ENCODE measurements at regions not wholly inside any gene's neighbourhood (a gene's known extent, or its start where the extent isn't known, plus 50 kb on each side); places are given as distances from the start of the nearest gene placed in this dataset.
"Not testable (repeated sequence)": the region's sequence is repeated elsewhere in the genome, so short reads cannot be mapped to it uniquely, and the experiment has no call there.

GRCh38 chr2:234374150-234374508 lies 122.8 kb downstream of the ARL4C start:
- no peak for DNase-seq (ENCODE audit: low read depth)

- no peak for DNase-seq (ENCODE audit: low read depth)
Measured at GRCh38 chr2:234373481-234374149, 123.3 kb downstream of the ARL4C start.

DNA sequence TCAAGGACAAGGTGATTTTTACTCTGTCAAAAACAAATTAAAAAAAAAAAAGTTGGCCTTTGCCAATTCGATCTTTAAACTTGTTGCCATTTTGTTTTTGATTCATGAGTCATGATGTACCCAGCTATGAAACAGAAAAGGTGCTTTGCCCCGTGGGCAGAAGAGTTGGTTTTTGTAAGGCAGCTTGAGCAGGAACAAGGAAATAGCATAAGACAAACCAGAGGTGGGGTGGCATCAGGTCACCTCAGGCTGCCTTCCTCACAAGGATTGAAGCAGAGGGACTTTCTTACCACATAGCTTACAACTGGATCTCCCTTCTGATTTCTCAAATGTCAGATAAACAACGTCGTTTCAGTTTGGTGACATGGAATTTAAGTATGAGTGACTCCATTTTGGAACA lies 123.8 kb downstream of the ARL4C start:
- DNase-seq (ENCODE audit: low read depth): no peak

GRCh38 chr2:234372506-234372905 lies 124.4 kb downstream of the ARL4C start:
- DNase-seq (ENCODE audit: low read depth): no peak

DNA sequence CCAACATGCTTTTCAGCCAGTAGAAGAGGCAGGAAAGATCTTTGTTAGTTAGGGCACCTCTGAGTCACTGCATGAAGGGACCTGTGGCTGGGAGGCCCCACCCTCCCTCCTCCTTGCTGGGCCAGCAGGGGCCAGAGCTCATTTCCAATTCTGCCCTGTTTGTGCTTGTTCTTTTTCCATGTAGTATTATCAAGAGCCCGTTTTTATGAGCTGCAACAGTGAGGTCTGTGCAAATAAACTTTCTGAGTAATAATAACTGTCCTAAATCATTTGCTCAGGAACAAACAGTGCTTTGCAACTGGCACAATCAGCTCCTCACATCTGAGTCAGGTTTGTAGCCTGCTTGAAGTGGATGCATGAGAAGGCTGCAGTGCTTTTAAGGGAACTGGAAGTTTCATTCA lies 128.0 kb downstream of the ARL4C start:
- DNase-seq (ENCODE audit: low read depth): no peak

DNA sequence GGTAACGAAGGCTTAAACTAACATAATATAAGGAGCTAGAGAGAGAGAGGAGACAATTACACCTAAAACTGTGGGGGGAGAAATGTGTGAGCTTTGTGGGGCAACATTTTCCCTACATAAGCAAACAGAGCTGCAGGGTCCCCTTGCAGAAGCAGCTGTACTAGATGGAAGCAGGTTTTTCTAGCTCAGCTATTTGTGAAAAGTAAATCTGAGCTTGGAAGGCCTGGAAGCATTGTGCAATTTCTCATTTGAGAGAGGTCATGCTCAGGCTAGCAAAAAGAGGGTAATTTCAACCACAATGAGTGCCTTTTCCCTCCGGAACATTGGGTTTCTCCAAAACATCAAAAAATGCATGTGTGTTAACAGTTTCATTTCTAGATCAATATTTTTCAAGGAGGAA lies 130.0 kb downstream of the ARL4C start:
- DNase-seq (ENCODE audit: low read depth): no peak

DNA sequence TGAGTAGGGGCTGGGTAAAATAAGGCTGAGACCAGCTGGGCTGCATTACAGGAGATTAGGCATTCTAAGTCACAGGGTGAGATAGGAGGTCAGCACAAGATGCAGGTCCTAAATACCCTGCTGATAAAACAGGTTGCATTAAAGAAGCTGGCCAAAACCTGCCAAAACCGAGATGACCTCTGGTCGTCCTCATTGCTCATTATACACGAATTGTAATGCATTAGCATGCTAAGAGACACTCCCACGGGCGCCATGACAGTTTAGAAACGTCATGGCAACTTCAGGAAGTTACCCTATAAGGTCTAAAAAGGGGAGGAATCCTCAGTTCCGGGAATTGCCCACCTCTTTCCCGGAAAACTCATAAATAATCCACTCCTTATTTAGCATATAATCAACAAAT lies 132.2 kb downstream of the ARL4C start:
- DNase-seq (ENCODE audit: low read depth): no peak

DNA sequence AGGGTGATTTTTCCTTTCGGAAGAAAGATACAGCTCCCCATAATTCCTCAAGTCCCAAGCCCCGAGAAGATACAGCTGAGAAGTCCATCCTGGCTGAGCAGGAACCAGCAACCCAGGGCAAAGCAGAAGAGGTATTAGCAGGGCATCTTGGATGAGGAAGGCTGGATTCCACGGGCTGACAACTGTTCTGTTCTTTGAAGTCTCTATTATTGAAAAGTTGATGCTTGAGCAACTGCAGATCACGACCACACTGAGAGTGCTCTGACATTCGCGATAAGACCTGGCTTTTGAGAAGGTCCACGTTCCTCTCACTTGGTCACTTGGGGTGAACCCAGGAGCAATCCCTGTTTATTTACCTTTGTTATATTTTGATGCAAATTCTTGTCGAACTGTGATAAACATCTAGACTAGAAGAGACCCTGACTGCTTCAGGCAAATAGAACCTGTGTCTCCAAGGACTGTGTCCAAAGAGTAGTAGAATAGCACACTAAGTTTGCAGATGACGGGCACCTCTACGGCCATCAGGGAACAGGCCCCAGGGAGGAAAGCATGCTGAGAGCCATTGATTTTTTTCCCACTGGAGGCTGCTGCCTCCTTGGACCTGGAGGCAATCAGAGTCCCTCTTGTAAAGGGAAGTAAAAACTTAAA lies 133.1 kb downstream of the ARL4C start:
- DNase-seq (ENCODE audit: low read depth): no peak

- no peak for DNase-seq (ENCODE audit: low read depth)
Measured at GRCh38 chr2:234363011-234363487, 133.8 kb downstream of the ARL4C start.

DNA sequence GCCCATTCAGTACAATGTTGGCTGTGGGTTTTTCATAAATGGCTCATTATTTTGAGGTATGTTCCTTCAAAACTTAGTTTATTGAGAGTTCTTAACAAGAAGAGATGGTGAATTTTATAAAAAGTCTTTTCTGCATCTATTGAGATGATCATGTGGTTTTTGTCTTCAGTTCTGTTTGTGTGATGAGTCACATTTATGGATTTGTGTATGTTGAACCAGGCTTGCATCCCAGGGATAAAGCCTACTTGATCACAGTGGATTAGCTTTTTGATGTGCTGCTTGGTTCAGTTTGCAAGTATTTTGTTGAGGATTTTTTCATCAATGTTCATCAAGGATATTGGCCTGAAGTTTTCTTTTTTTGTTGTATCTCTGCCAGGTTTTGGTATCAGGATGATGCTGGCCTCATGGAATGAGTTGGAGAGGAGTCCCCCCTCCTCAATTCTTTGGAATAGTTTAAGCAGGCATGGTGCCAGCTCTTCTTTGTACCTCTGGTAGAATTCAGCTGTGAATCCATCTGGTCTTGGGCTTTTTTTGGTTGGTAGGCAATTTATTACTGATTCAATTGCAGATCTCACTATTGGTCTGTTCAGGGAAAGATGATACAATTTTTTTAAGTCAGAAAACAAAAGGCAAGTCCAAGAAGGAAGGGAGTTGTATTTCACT lies 136.4 kb downstream of the ARL4C start:
- not testable (repeated sequence) for DNase-seq (ENCODE audit: low read depth)

DNA sequence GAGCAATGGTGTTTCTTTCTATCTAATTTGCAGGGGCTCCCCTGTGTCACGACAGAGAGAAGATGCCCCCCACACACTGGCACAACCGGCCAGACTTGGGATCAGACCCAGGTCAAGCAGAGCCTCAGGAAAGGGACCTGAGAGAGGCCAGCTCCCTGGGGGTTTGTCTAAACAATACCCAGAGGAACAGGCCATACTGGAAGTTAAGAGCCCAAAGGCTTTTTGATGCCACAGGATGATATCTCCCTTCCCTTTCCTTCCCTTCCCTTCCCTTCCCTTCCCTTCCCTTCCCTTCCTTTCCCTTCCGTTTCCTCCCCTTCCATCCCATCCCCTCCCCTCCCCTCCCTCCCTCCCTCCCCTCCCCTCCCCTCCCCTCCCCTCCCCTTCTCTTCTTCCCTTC lies 139.2 kb downstream of the ARL4C start:
- no peak for DNase-seq (ENCODE audit: low read depth)

DNA sequence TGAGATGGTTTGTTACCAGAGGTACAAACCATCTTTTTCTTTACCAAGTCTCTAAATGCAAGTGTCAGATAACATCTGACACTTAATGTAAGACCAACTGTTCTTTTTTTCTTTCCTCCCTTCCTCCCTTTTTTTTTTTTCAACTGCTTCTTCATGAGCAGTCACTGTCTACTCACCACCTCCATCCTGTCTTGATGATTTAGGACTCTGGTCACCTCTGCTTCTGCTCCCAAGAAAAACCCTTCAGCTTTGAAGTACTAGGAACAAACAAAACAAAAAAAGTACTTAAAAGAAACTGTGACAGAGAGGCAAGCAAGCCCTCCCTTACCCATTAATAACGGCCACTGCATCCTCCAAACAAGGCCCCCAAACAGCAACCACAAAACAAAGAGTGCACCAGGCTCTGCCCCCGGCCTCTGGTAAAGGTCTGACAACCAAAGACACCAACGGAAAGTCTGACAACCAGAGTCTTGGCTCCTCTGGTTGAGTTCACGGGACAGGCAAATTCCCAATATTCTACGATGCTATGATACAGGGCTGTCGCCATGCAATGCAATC lies 141.0 kb downstream of the ARL4C start:
- no peak for DNase-seq (ENCODE audit: low read depth)

DNA sequence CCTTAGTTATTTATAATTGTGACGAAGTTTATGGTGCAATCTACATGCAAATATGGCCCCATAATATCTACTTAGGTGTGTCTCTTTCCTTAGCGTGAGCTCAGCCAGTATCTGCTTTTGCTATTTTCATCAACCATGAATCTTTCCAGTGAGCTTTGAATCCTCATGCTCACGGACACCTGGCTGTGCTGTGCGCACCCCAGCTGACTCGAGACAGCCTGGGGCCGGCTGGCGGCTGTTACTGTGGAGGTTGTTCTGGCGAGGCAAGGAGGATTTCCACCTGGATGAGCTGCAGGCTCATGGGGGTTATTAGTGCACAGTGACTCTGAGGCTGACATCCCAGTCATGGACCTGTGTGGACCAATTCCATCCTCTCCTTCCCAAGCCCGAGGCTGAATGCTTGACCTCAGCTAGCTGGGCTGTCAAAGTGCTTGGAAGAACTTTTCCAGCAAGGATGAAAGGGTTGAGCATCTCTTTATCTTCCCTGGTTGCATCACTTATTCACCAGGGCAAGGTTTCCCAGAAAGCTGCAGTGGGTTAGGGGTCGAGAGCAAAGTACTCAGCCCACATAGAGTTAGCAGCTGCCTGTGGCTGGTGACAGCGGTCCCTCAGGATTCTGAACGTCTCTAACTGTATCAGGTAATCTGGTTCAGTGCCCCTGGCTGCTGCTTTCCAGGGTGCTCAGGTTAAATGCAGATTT lies 141.7 kb downstream of the ARL4C start:
- DNase-seq (ENCODE audit: low read depth): no peak

- DNase-seq (ENCODE audit: low read depth): no peak
Measured at GRCh38 chr2:234352270-234352669, 144.6 kb downstream of the ARL4C start.

DNA sequence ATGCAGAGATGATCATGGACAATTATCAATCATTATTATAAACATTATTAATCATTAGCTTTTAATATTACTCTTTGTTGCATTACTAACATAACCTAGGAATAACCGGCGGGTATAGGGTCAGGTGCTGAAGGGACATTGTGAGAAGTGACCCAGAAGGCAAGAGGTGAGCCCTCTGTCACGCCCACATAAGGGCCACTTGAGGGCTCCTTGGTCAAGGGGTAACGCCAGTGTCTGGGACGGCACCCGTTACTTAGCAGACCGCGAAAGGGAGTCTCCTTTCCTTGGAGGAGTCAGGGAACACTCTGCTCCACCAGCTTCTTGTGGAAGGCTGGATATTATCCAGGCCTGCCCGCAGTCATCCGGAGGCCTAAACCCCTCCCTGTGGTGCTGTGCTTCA lies 145.0 kb downstream of the ARL4C start:
- not testable (repeated sequence) for DNase-seq (ENCODE audit: low read depth)

DNA sequence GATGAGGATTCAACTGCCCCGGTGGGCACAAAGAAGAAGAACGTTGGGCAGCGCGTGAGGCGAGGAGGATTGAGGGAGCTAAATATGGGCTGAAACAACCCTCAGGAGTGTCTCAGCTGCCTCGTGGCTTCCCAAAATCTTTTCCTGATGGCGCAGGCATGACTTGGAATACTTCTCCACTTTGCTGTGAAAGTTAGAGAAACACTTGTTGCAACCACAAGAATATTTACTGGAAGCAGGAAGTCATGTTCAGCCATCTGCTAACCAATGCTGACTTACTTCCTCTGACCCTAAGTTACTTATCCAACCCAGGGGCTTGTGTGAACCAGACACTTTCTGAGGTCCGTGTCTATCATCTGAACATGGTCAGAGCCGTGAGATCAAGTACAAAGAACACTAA lies 148.8 kb downstream of the ARL4C start:
- no peak for DNase-seq (ENCODE audit: low read depth)

DNA sequence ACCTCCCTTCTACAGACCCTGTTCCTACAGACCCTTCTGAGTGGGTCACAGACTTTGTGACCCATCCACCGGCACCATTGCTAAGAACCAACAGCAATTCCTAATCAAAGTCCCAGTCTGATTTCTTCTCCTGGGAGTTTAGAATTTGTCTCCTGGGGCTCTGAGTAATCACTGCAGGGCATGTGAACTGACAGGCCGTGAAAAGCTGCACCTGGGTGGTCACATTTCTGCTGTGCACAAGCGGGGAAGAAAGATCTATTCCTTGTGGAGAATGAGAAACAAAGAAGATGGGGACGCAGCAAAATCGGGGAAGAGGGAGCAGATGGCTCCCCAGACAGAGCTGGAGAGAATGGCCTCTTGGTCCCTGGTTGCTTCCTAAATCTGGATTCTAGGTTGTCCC lies 151.0 kb downstream of the ARL4C start:
- DNase-seq (ENCODE audit: low read depth): no peak

DNA sequence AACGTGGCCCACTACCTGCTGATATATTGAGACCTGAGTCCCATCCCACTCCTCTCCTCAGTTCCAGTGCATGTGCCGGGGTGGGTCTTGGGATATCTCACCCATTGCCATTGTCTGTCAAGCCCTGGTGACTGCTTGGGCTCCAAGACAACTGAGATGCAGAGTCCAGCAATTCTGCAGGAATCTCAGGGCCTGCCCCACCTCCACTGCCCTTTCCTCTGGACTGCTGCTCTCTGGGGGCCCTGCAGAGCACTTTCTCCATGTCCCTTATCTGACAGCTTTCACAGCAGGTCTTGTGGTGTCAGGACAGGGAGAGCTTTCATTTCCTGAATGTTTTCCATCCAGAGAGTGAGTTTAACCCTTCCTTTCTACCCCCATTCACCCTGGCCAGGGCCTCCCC lies 152.9 kb downstream of the ARL4C start:
- no peak for DNase-seq (ENCODE audit: low read depth)

GRCh38 chr2:234343372-234343771 lies 153.5 kb downstream of the ARL4C start:
- no peak for DNase-seq (ENCODE audit: low read depth)

- no peak for DNase-seq (ENCODE audit: low read depth)
Measured at GRCh38 chr2:234341306-234341985, 155.4 kb downstream of the ARL4C start.

DNA sequence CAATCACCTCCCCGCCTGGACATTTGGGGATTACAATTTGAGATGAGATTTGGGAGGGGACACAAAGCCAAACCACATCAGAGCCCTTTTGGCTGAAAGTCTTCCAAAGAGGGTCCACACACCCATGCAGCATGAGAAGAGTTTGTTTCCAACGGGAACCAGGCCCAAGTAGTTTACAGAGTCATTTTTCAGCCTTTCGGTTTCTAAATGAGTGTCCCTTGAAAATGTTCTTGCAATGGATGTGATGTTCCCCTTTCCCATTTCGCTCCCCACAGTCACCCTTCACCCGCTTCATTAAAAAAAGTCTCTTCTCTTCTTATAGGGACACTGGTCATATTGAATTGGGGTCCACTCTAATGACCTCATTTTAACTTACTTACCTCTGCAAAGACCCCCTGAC lies 157.4 kb downstream of the ARL4C start:
- no peak for DNase-seq (ENCODE audit: low read depth)

DNA sequence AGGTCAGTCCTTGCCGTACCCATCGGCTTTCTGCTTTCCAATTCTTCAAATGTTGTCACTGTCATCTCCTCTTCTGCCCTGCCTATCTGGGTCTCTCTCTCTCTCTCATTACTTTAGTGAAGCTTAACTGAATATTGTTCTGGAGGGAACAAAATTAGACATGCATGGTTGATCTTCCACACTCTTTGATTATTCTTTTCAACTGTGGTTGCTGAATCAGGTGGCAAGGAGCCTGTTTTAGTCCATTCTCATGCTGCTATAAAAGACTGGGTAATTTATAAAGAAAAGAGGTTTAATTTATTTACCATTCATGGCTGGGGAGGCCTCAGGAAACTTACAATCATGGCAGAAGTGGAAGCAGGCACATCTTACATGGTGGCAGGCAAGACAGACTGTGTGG lies 157.9 kb downstream of the ARL4C start:
- DNase-seq (ENCODE audit: low read depth): no peak

All from stimulated activated CD8-positive, alpha-beta memory T cell treated with anti-CD3 and anti-CD28 coated beads, Interleukin-15, amount 100 ng/mL, for 24 hours (primary cell).